Retinal pigment epithelial cell (primary cell): ENCODE measurements at regions not wholly inside any gene's neighbourhood (a gene's known extent, or its start where the extent isn't known, plus 50 kb on each side); places are given as distances from the start of the nearest gene placed in this dataset.

Experiments used
- DNase-seq: peaks from one replicate; pipeline ENCODE4 v3.0.0-alpha.2; 2010; ENCODE audit warnings: low read depth
- H3K4me3 ChIP-seq: 2 replicates; pipeline ENCODE4 v1.5.1; 2011; ENCODE audit warnings: mild to moderate bottlenecking, low read length, control low read depth, moderate library complexity
- TF ChIP-seq, protein P1 (sequence below): conservative IDR thresholded peaks from 2 replicates; pipeline ENCODE4 v1.5.1; 2011; ENCODE audit warnings: low read depth, low read length, control low read depth, inconsistent platforms

GRCh38 chr4:125084608-125085007 is 230.1 kb upstream of the FAT4 start:
- TF ChIP-seq, protein P1, sequence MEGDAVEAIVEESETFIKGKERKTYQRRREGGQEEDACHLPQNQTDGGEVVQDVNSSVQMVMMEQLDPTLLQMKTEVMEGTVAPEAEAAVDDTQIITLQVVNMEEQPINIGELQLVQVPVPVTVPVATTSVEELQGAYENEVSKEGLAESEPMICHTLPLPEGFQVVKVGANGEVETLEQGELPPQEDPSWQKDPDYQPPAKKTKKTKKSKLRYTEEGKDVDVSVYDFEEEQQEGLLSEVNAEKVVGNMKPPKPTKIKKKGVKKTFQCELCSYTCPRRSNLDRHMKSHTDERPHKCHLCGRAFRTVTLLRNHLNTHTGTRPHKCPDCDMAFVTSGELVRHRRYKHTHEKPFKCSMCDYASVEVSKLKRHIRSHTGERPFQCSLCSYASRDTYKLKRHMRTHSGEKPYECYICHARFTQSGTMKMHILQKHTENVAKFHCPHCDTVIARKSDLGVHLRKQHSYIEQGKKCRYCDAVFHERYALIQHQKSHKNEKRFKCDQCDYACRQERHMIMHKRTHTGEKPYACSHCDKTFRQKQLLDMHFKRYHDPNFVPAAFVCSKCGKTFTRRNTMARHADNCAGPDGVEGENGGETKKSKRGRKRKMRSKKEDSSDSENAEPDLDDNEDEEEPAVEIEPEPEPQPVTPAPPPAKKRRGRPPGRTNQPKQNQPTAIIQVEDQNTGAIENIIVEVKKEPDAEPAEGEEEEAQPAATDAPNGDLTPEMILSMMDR: no peak
- DNase-seq: no peak

DNA sequence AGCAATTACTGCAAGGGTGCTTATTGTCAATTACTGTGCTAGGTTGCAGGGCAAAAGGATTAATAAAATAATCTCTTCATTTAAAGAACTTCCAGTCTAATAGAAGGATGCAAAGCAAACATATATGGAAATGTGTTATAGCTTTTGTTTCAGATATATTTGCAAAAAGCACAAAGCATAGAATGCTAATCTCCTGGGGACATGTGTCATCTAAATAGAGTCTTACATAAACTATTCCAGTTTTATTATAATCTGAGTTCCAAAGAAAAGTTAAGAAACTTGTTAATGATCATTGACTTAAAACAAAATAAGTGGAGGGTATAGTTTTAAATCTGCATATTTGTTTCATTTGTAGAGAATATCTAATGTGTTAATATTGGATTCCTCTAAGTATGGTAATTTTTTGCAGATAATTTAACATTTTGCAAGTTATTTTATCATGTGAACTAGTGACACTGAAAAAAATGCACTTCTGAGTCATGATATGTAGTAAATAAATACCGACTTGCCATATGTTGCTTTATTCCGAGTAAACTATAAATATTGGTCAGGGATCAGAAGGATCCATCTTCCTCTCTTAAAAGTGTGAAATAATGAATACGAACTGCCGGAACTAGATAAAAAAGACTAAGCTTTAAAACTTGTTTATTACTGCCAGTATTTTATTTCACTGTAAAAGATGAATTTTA is 231.9 kb upstream of the FAT4 start:
- TF ChIP-seq, protein P1: no peak
- no peak overlapping the region for H3K4me3 ChIP-seq
- no peak for DNase-seq

More at GRCh38 chr4:125084608-125085007, 230.1 kb upstream of the FAT4 start:
- H3K4me3 ChIP-seq: no peak overlapping the region

DNA sequence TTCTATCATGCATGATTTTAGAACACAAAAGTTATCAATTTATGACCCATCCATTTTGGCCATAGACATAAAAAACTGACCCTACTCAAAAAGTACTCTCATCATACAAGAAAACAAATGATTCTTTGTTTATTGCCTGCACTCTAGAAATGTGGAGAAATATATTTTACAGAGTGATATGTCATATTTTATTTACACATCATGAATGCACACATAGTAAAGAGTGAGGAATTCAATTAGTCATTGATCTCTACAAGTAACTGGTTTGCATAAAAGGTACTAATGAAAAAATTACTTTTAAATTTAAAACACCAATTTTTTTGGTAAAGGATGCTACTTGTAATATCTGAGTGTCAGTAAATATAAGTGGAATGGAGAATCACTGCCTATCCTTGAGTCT is 242.5 kb upstream of the FAT4 start:
- no peak overlapping the region for H3K4me3 ChIP-seq
- no peak for DNase-seq
- TF ChIP-seq, protein P1: no peak

DNA sequence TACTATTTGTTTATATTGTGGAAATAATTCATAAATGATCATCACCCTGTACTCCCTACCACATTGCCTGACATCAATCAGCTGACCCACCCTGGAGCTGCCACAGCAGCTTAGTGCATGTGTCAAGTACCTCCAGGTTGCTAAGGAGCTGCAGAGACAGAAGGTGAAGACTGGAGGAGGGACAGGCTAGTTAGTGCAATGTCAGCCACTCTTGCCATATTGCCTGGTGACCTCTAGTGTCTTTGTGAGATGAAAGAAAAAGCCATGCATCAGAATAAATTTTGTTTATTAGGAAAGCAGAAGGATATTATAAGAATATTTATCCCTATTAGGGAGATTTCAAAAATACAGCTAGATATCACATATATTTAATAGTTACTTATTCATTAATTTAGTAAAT is 243.9 kb upstream of the FAT4 start:
- DNase-seq: peak; percentile 9
- H3K4me3 ChIP-seq: no peak overlapping the region
- TF ChIP-seq, protein P1: no peak

DNA sequence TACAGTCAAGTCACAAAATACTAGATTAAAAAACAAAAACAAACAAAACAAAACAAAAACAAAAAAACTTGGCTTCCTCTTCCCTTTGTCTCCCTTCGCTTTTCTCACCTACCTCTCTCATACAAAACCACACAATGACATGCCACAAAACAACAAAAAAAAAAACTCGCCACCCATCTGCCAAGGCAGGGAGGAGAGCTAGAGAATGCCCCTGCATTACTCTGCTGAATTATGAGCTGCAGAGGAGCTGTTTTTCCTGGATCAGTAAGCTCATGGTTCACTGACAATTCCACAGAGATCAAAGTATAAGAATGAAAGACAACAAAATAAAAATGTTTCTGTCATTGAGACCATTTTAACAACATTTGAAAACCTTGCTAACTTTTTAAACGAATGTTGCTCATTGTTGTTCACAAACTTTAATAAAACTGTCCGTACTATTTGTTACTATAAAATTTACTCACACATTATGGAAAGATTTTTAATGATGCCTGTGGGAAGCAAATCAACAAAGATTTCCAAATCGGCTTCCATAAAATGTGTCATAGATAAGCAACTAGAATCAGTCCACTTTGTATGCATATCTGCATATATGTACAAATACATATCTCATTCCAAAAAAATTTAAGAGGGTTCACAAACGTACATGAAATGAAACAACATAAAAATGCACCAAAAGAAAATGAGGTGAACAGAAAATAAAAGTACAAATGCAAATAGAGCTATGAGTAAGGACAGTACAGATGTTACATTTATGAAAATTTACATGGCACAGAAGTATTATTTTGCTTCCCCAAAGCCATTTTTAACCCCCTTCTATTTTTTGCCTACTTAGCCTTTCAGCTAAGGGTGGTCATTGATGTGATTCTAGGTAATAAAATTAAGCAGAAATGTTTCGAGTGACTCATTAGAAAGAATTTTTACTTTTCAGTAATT is 252.4 kb upstream of the FAT4 start:
- no peak overlapping the region for H3K4me3 ChIP-seq
- TF ChIP-seq, protein P1: no peak
- DNase-seq: no peak

- no peak for DNase-seq
- no peak overlapping the region for H3K4me3 ChIP-seq
- TF ChIP-seq, protein P1: no peak
Measured at GRCh38 chr4:125060376-125060775, 254.4 kb upstream of the FAT4 start.

- DNase-seq: no peak
- TF ChIP-seq, protein P1: no peak
Measured at GRCh38 chr4:125049711-125050110, 265.0 kb upstream of the FAT4 start.

More at GRCh38 chr4:125049711-125050110, 265.0 kb upstream of the FAT4 start:
- no peak overlapping the region for H3K4me3 ChIP-seq
